GM12878 (cell line): ENCODE measurements at regions not wholly inside any gene's neighbourhood (a gene's known extent, or its start where the extent isn't known, plus 50 kb on each side); places are given as distances from the start of the nearest gene placed in this dataset.

Experiments
- ATAC-seq: fragments of 200-7000 bp; cut with Tn5 transposase; 3 replicates; pipeline ENCODE4 v1.9.1; 2020; ENCODE audit warnings: mild to moderate bottlenecking, moderate library complexity
- BruUV-seq: library from RNA; stranded (reverse); fragments of 400-500 nt; replicated peaks from 2 replicates; lab custom pipeline; 2021; lab: Mats Ljungman, UMichigan
- CTCF ChIA-PET: fragments of 300-600 bp; sonication (Branson Sonifier 250); formaldehyde crosslinking; extraction: SDS; loops from one replicate; lab custom pipeline; 2021; ENCODE audit warnings: inconsistent platforms; lab: Yijun Ruan, JAX
- POLR2A ChIA-PET: fragments of 350-600 bp; formaldehyde crosslinking; extraction: SDS; loops from one replicate; lab custom pipeline; 2021; ENCODE audit warnings: inconsistent platforms; lab: Charles Lee
- RAD21 ChIA-PET: fragments of 300-600 bp; sonication (Branson Sonifier 250); formaldehyde crosslinking; loops from one replicate; lab custom pipeline; 2023; ENCODE audit warnings: antibody characterized with exemption; ENCODE audit not compliant: unreplicated experiment; lab: Charles Lee
- SMC1A ChIA-PET: fragments of 300-600 bp; sonication (Branson Sonifier 250); formaldehyde crosslinking; loops from one replicate; lab custom pipeline; 2023; ENCODE audit not compliant: unreplicated experiment, uncharacterized antibody; lab: Charles Lee
- DNase-seq: peaks from one replicate; pipeline ENCODE4 v3.0.0-alpha.2; 2011; ENCODE audit warnings: low read depth, low spot score
- FAIRE-seq: peaks from 3 replicates; lab custom pipeline; 2011; peaks lifted over from hg19 to GRCh38; lab: Jason Lieb, UNC
- H2AFZ ChIP-seq: 2 replicates; pipeline ENCODE4 v1.6.0; 2011; ENCODE audit warnings: low read depth, low read length, control low read depth; ENCODE audit not compliant: control insufficient read depth
- H3K27ac ChIP-seq: 2 replicates; pipeline ENCODE4 v1.5.1; 2011; ENCODE audit warnings: control low read depth; ENCODE audit not compliant: control insufficient read depth, insufficient read depth
- H3K27me3 ChIP-seq, 2 experiments: replicated peaks in 1 of 2; 2 replicates each; pipeline versions ENCODE4 v1.6.0 to v1.6.1; 2011; ENCODE audit warnings: low read length in 1 of 2; ENCODE audit not compliant: control insufficient read depth in 2 of 2, insufficient read depth in 2 of 2
- H3K36me3 ChIP-seq, 2 experiments: 2 replicates each; pipeline ENCODE4 v1.5.1; 2011; ENCODE audit warnings: low read length in 1 of 2; ENCODE audit not compliant: control insufficient read depth in 2 of 2, insufficient read depth in 2 of 2
- H3K4me1 ChIP-seq: 2 replicates; pipeline ENCODE4 v1.6.1; 2011; ENCODE audit warnings: mild to moderate bottlenecking, low read length, moderate library complexity, mixed read lengths; ENCODE audit not compliant: control insufficient read depth, insufficient read depth
- H3K4me2 ChIP-seq: 2 replicates; pipeline ENCODE4 v1.6.0; 2011; ENCODE audit warnings: control low read depth; ENCODE audit not compliant: control insufficient read depth, insufficient read depth
- H3K4me3 ChIP-seq: fragments of 200-600 bp; sonication (generic); 2 replicates; pipeline ENCODE4 v1.5.1; 2016
- H3K79me2 ChIP-seq: 2 replicates; pipeline ENCODE4 v1.6.0; 2011; ENCODE audit warnings: low read length; ENCODE audit not compliant: control insufficient read depth, insufficient read depth
- H3K9ac ChIP-seq: 2 replicates; pipeline ENCODE4 v1.8.0; 2011; ENCODE audit warnings: low read length, control low read depth, mixed read lengths; ENCODE audit not compliant: control insufficient read depth, insufficient read depth
- H3K9me3 ChIP-seq: replicated peaks from 3 replicates; pipeline ENCODE4 v1.5.1; 2011; ENCODE audit warnings: mild to moderate bottlenecking, low read length; ENCODE audit not compliant: control insufficient read depth, insufficient read depth
- H4K20me1 ChIP-seq: 2 replicates; pipeline ENCODE4 v1.6.0; 2011; ENCODE audit not compliant: control insufficient read depth, insufficient read depth
- PAX5 ChIP-seq: IDR thresholded peaks from 2 replicates; pipeline ENCODE4 v1.6.1; 2011; ENCODE audit warnings: low read depth, low read length, borderline replicate concordance
- PKNOX1 ChIP-seq: fragments of 450-650 bp; IDR thresholded peaks from 2 replicates; pipeline ENCODE4 v1.6.1; 2016; ENCODE audit warnings: mild to moderate bottlenecking
- SIX5 ChIP-seq: IDR thresholded peaks from 2 replicates; pipeline ENCODE4 v1.6.1; 2011; ENCODE audit warnings: mild to moderate bottlenecking, low read depth, low read length, moderate library complexity; ENCODE audit not compliant: severe bottlenecking
- SKIL ChIP-seq: fragments of 450-650 bp; IDR thresholded peaks from 2 replicates; pipeline ENCODE4 v1.6.1; 2017; ENCODE audit warnings: mild to moderate bottlenecking, low read depth, inconsistent platforms; ENCODE audit not compliant: poor library complexity, severe bottlenecking
- SMARCA5 ChIP-seq: fragments of 450-650 bp; IDR thresholded peaks from 2 replicates; pipeline ENCODE4 v1.6.1; 2017; ENCODE audit warnings: mild to moderate bottlenecking
- TBL1XR1 ChIP-seq: IDR thresholded peaks from 2 replicates; pipeline ENCODE4 v1.6.1; 2012; ENCODE audit warnings: low read depth, low read length, improper control_type of control experiment
- USF2 ChIP-seq: IDR thresholded peaks from 2 replicates; pipeline ENCODE4 v1.6.1; 2011; ENCODE audit warnings: low read depth, low read length, improper control_type of control experiment, borderline replicate concordance
- WRNIP1 ChIP-seq: IDR thresholded peaks from 2 replicates; pipeline ENCODE4 v1.6.1; 2011; ENCODE audit warnings: low read depth, low read length, improper control_type of control experiment, borderline replicate concordance
- ZBED1 ChIP-seq: IDR thresholded peaks from 2 replicates; pipeline ENCODE4 v1.6.1; 2016; ENCODE audit warnings: borderline replicate concordance
- WGBS: methylation state at CpG from one replicate; pipeline ENCODE4 v1.1.6; 2016; ENCODE audit warnings: low lambda C conversion rate; ENCODE audit not compliant: insufficient replicate concordance, insufficient coverage; ENCODE audit errors: missing lambda C conversion rate; 5-methylcytosine and 5-hydroxymethylcytosine counted together
- in situ Hi-C: fragments of 300-500 bp; cut with MboI; formaldehyde crosslinking; loops from 9 replicates; pipeline ENCODE4 v1.14.3; 2018; ENCODE audit warnings: mixed read lengths
- intact Hi-C: fragments of 100-400 bp; cut with micrococcal nuclease; formaldehyde crosslinking; loops from one replicate; pipeline ENCODE4 v1.14.2; 2022; ENCODE audit not compliant: unreplicated experiment

GRCh38 chr11:106295974-106296373 is 218.5 kb downstream of the AASDHPPT start (continued):
- TF ChIP-seq SKIL (no peak), WRNIP1 (no peak), SMARCA5 (no peak)

- BruUV-seq: no TSS peak
- Histone ChIP-seq H3K27ac (no peak overlapping the region), H3K9ac (no peak overlapping the region)
- TF ChIP-seq SIX5: no peak
- no peak for TF ChIP-seq TBL1XR1
- TF ChIP-seq PAX5: no peak
- TF ChIP-seq ZBED1: no peak
- TF ChIP-seq USF2: no peak
- no peak for TF ChIP-seq PKNOX1
- TF ChIP-seq, all 136 proteins: peak for 0
- Histone ChIP-seq H3K4me1 (no peaks in the 10 kb centered on the region), H3K4me3 (no peak overlapping the region), H3K4me2 (no peak overlapping the region), H2AFZ (no peak overlapping the region), H3K27me3 (no peaks in the 10 kb centered on the region), H3K36me3 (no peaks in the 10 kb centered on the region), H3K79me2 (no peaks in the 10 kb centered on the region), H3K9me3 (no peaks in the 10 kb centered on the region), H4K20me1 (no peaks in the 10 kb centered on the region)
- ATAC-seq: no peak
- no peak for FAIRE-seq
- ChIA-PET RAD21 (no interaction called here), SMC1A (no interaction called here), POLR2A (no interaction called here), CTCF (interaction anchor here (1.1 kb wide), 1 partner anchor 17 kb away, joined by 3 read pairs; no protein-coding TSS in a partner anchor)
- in situ Hi-C loops (no loop called here), intact Hi-C loops (no loop called here)
- 0% methylated on average over 2 of the region's 2 CpGs for WGBS
- DNase-seq: no peak
Measured at GRCh38 chr11:106302416-106302815, 225.0 kb downstream of the AASDHPPT start.
